Ectodermal cell (in vitro differentiated cells): ENCODE measurements at regions not wholly inside any gene's neighbourhood (a gene's known extent, or its start where the extent isn't known, plus 50 kb on each side); places are given as distances from the start of the nearest gene placed in this dataset.
"Not testable (repeated sequence)": the region's sequence is repeated elsewhere in the genome, so short reads cannot be mapped to it uniquely, and the experiment has no call there.

ENCODE experiments used
- H3K27ac ChIP-seq: 2 replicates; pipeline ENCODE4 v1.7.0; 2013; ENCODE audit warnings: mild to moderate bottlenecking, low read depth, low read length; ENCODE audit not compliant: insufficient read depth, poor library complexity, severe bottlenecking
- H3K27me3 ChIP-seq: 2 replicates; pipeline ENCODE4 v1.7.0; 2013; ENCODE audit warnings: mild to moderate bottlenecking, low read length; ENCODE audit not compliant: insufficient read depth, control insufficient read depth, poor library complexity, severe bottlenecking
- H3K36me3 ChIP-seq: one replicate; pipeline ENCODE4 v1.7.0; 2013; ENCODE audit warnings: low read length; ENCODE audit not compliant: control insufficient read depth, insufficient read depth
- H3K4me1 ChIP-seq: one replicate; pipeline ENCODE4 v1.7.0; 2013; ENCODE audit warnings: low read length; ENCODE audit not compliant: control insufficient read depth, insufficient read depth
- H3K4me3 ChIP-seq: 2 replicates; pipeline ENCODE4 v1.7.0; 2013; ENCODE audit warnings: low read depth, low read length, control low read depth; ENCODE audit not compliant: insufficient read depth
- H3K9me3 ChIP-seq: 2 replicates; pipeline ENCODE4 v1.7.0; 2013; ENCODE audit warnings: mild to moderate bottlenecking, low read length, moderate library complexity; ENCODE audit not compliant: control insufficient read depth
- WGBS, 2 experiments: methylation state at CpG; one replicate each; pipeline ENCODE4 v1.1.7; 2013; ENCODE audit warnings: missing lambda C conversion rate in 2 of 2; 5-methylcytosine and 5-hydroxymethylcytosine counted together

GRCh38 chr2:116819355-116819754 lies 995.1 kb upstream of the DDX18 start:
- Histone ChIP-seq H3K9me3 (no peaks in the 10 kb centered on the region), H3K36me3 (no peaks in the 10 kb centered on the region), H3K4me3 (no peak overlapping the region), H3K4me1 (no peaks in the 10 kb centered on the region), H3K27ac (no peak overlapping the region), H3K27me3 (no peaks in the 10 kb centered on the region)

GRCh38 chr2:116820986-116821385 lies 993.5 kb upstream of the DDX18 start:
- H3K9me3 ChIP-seq: no peaks in the 10 kb centered on the region
- no peaks in the 10 kb centered on the region for H3K4me1 ChIP-seq
- no peak overlapping the region for H3K27ac ChIP-seq
- WGBS, 2 experiments: 91 to 92% methylated on average over 1 of the region's 1 CpG
- no peaks in the 10 kb centered on the region for H3K27me3 ChIP-seq
- H3K36me3 ChIP-seq: no peaks in the 10 kb centered on the region
- H3K4me3 ChIP-seq: no peak overlapping the region

- H3K9me3 ChIP-seq, H3K36me3 ChIP-seq, H3K4me3 ChIP-seq, H3K4me1 ChIP-seq, H3K27me3 ChIP-seq, H3K27ac ChIP-seq: not testable (repeated sequence)
- WGBS, 2 experiments: no CpG with 5 or more reads among the region's 16 CpGs
These were observed 984.9 kb upstream of the DDX18 start for GRCh38 chr2:116829543-116829942.

GRCh38 chr2:116832148-116832547 lies 982.3 kb upstream of the DDX18 start:
- no peaks in the 10 kb centered on the region for H3K27me3 ChIP-seq
- no peaks in the 10 kb centered on the region for H3K36me3 ChIP-seq
- no peaks in the 10 kb centered on the region for H3K4me1 ChIP-seq
- no peak overlapping the region for H3K4me3 ChIP-seq
- H3K27ac ChIP-seq: no peak overlapping the region
- 100% methylated on average over 1 of the region's 2 CpGs; no CpG with 5 or more reads in 1 of the 2 experiments for WGBS, 2 experiments
- H3K9me3 ChIP-seq: no peaks in the 10 kb centered on the region

GRCh38 chr2:116833052-116833451 lies 981.4 kb upstream of the DDX18 start:
- H3K4me3 ChIP-seq: no peak overlapping the region
- 95 to 98% methylated on average over 3 of the region's 3 CpGs for WGBS, 2 experiments
- H3K27me3 ChIP-seq: no peaks in the 10 kb centered on the region
- no peaks in the 10 kb centered on the region for H3K4me1 ChIP-seq
- no peaks in the 10 kb centered on the region for H3K9me3 ChIP-seq
- no peak overlapping the region for H3K27ac ChIP-seq
- no peaks in the 10 kb centered on the region for H3K36me3 ChIP-seq

- WGBS, 2 experiments: 77% methylated on average over 5 of the region's 5 CpGs
- Histone ChIP-seq H3K27me3 (no peaks in the 10 kb centered on the region), H3K36me3 (no peaks in the 10 kb centered on the region), H3K9me3 (no peaks in the 10 kb centered on the region), H3K27ac (no peak overlapping the region), H3K4me3 (no peak overlapping the region), H3K4me1 (no peaks in the 10 kb centered on the region)
These were observed 972.3 kb upstream of the DDX18 start for GRCh38 chr2:116842164-116842563.

- Histone ChIP-seq H3K36me3 (no peaks in the 10 kb centered on the region), H3K27ac (no peak overlapping the region), H3K4me3 (no peak overlapping the region), H3K27me3 (no peaks in the 10 kb centered on the region), H3K4me1 (no peaks in the 10 kb centered on the region), H3K9me3 (no peaks in the 10 kb centered on the region)
- 87 to 94% methylated on average over 3 to 4 of the region's 4 CpGs for WGBS, 2 experiments
These were observed 954.8 kb upstream of the DDX18 start for GRCh38 chr2:116859708-116860107.

GRCh38 chr2:116874021-116874420 lies 940.5 kb upstream of the DDX18 start:
- Histone ChIP-seq H3K27ac (no peak overlapping the region), H3K9me3 (no peaks in the 10 kb centered on the region), H3K36me3 (no peaks in the 10 kb centered on the region), H3K27me3 (no peaks in the 10 kb centered on the region), H3K4me3 (no peak overlapping the region), H3K4me1 (no peaks in the 10 kb centered on the region)
- WGBS, 2 experiments: 78 to 88% methylated on average over 5 of the region's 5 CpGs

- no peaks in the 10 kb centered on the region for H3K27me3 ChIP-seq
- H3K4me1 ChIP-seq: no peaks in the 10 kb centered on the region
- WGBS, 2 experiments: 88 to 94% methylated on average over 1 of the region's 1 CpG
- no peaks in the 10 kb centered on the region for H3K36me3 ChIP-seq
- H3K27ac ChIP-seq: no peak overlapping the region
- H3K9me3 ChIP-seq: no peaks in the 10 kb centered on the region
- no peak overlapping the region for H3K4me3 ChIP-seq
These were observed 937.2 kb upstream of the DDX18 start for GRCh38 chr2:116877274-116877673.

- no peaks in the 10 kb centered on the region for H3K9me3 ChIP-seq
- H3K27ac ChIP-seq: no peak overlapping the region
- H3K4me3 ChIP-seq: no peak overlapping the region
- no peaks in the 10 kb centered on the region for H3K27me3 ChIP-seq
- no peaks in the 10 kb centered on the region for H3K4me1 ChIP-seq
- 96 to 100% methylated on average over 2 of the region's 2 CpGs for WGBS, 2 experiments
- no peaks in the 10 kb centered on the region for H3K36me3 ChIP-seq
These were observed 936.5 kb upstream of the DDX18 start for GRCh38 chr2:116877944-116878343.

GRCh38 chr2:116879650-116880160 lies 934.8 kb upstream of the DDX18 start:
- H3K36me3 ChIP-seq: no peaks in the 10 kb centered on the region
- no peaks in the 10 kb centered on the region for H3K27me3 ChIP-seq
- H3K9me3 ChIP-seq: no peaks in the 10 kb centered on the region
- H3K4me1 ChIP-seq: no peaks in the 10 kb centered on the region
- H3K4me3 ChIP-seq: no peak overlapping the region
- 65% methylated on average over 2 of the region's 2 CpGs for WGBS, 2 experiments
- H3K27ac ChIP-seq: no peak overlapping the region
